ENCODE measurements at regions not wholly inside any gene's neighbourhood (a gene's known extent, or its start where the extent isn't known, plus 50 kb on each side); places are given as distances from the start of the nearest gene placed in this dataset.

- TF ChIP-seq CTCF (IDR thresholded peaks at IDR 0.05; ENCODE audit: insufficient read depth, low read length, poor library complexity, severe bottlenecking) = no peak
- Histone ChIP-seq H3K4me3 (ENCODE audit: low read depth, low read length) (no peak overlapping the region), H3K27me3 (ENCODE audit: control insufficient read depth, insufficient read depth, low read length) (no peaks in the 10 kb centered on the region), H3K36me3 (ENCODE audit: control insufficient read depth, insufficient read depth, low read length) (no peaks in the 10 kb centered on the region)
- DNase-seq (ENCODE audit: low read depth) = no peak
Measured at GRCh38 chr5:52481201-52481600, 306.5 kb upstream of the ITGA1 start.

GRCh38 chr5:52481851-52482250 is 305.9 kb upstream of the ITGA1 start:
- Histone ChIP-seq H3K27me3 (ENCODE audit: control insufficient read depth, insufficient read depth, low read length) (no peaks in the 10 kb centered on the region), H3K36me3 (ENCODE audit: control insufficient read depth, insufficient read depth, low read length) (no peaks in the 10 kb centered on the region), H3K4me3 (ENCODE audit: low read depth, low read length) (no peak overlapping the region)
- no peak for DNase-seq (ENCODE audit: low read depth)
- TF ChIP-seq CTCF (IDR thresholded peaks at IDR 0.05; ENCODE audit: insufficient read depth, low read length, poor library complexity, severe bottlenecking) = no peak

- no peak for DNase-seq (ENCODE audit: low read depth)
- TF ChIP-seq CTCF (IDR thresholded peaks at IDR 0.05; ENCODE audit: insufficient read depth, low read length, poor library complexity, severe bottlenecking) = no peak
- H3K27me3 ChIP-seq (ENCODE audit: control insufficient read depth, insufficient read depth, low read length) = no peaks in the 10 kb centered on the region
Measured at GRCh38 chr5:52491071-52491787, 296.5 kb upstream of the ITGA1 start.

GRCh38 chr5:52491818-52492217 is 295.9 kb upstream of the ITGA1 start:
- Histone ChIP-seq H3K36me3 (ENCODE audit: control insufficient read depth, insufficient read depth, low read length) (no peaks in the 10 kb centered on the region), H3K4me3 (ENCODE audit: low read depth, low read length) (no peak overlapping the region), H3K27me3 (ENCODE audit: control insufficient read depth, insufficient read depth, low read length) (no peaks in the 10 kb centered on the region)
- no peak for DNase-seq (ENCODE audit: low read depth)
- TF ChIP-seq CTCF (IDR thresholded peaks at IDR 0.05; ENCODE audit: insufficient read depth, low read length, poor library complexity, severe bottlenecking) = no peak

More at GRCh38 chr5:52491071-52491787, 296.5 kb upstream of the ITGA1 start:
- Histone ChIP-seq H3K36me3 (ENCODE audit: control insufficient read depth, insufficient read depth, low read length) (no peaks in the 10 kb centered on the region), H3K4me3 (ENCODE audit: low read depth, low read length) (no peak overlapping the region)

- H3K4me3 ChIP-seq (ENCODE audit: low read depth, low read length) = no peak overlapping the region
- no peaks in the 10 kb centered on the region for H3K27me3 ChIP-seq (ENCODE audit: control insufficient read depth, insufficient read depth, low read length)
- no peak for TF ChIP-seq CTCF (IDR thresholded peaks at IDR 0.05; ENCODE audit: insufficient read depth, low read length, poor library complexity, severe bottlenecking)
- no peaks in the 10 kb centered on the region for H3K36me3 ChIP-seq (ENCODE audit: control insufficient read depth, insufficient read depth, low read length)
- DNase-seq (ENCODE audit: low read depth) = no peak
Measured at GRCh38 chr5:52497133-52497693, 290.5 kb upstream of the ITGA1 start.

- H3K27me3 ChIP-seq (ENCODE audit: control insufficient read depth, insufficient read depth, low read length) = no peaks in the 10 kb centered on the region
- H3K4me3 ChIP-seq (ENCODE audit: low read depth, low read length) = no peak overlapping the region
- no peak for TF ChIP-seq CTCF (IDR thresholded peaks at IDR 0.05; ENCODE audit: insufficient read depth, low read length, poor library complexity, severe bottlenecking)
- no peaks in the 10 kb centered on the region for H3K36me3 ChIP-seq (ENCODE audit: control insufficient read depth, insufficient read depth, low read length)
- no peak for DNase-seq (ENCODE audit: low read depth)
Measured at GRCh38 chr5:52498607-52499006, 289.1 kb upstream of the ITGA1 start.

Data from kidney epithelial cell (primary cell).